ENCODE measurements at regions not wholly inside any gene's neighbourhood (a gene's known extent, or its start where the extent isn't known, plus 50 kb on each side); places are given as distances from the start of the nearest gene placed in this dataset.

- no peak for TF ChIP-seq CTCF (IDR thresholded peaks at IDR 0.05)
- no peak for TF ChIP-seq POLR2A (IDR thresholded peaks at IDR 0.05)
Observed at GRCh38 chr5:44245935-44246334, 143.3 kb downstream of the FGF10 start.

All from testis (tissue), 2 donors.